ENCODE measurements at regions not wholly inside any gene's neighbourhood (a gene's known extent, or its start where the extent isn't known, plus 50 kb on each side); places are given as distances from the start of the nearest gene placed in this dataset.

DNA sequence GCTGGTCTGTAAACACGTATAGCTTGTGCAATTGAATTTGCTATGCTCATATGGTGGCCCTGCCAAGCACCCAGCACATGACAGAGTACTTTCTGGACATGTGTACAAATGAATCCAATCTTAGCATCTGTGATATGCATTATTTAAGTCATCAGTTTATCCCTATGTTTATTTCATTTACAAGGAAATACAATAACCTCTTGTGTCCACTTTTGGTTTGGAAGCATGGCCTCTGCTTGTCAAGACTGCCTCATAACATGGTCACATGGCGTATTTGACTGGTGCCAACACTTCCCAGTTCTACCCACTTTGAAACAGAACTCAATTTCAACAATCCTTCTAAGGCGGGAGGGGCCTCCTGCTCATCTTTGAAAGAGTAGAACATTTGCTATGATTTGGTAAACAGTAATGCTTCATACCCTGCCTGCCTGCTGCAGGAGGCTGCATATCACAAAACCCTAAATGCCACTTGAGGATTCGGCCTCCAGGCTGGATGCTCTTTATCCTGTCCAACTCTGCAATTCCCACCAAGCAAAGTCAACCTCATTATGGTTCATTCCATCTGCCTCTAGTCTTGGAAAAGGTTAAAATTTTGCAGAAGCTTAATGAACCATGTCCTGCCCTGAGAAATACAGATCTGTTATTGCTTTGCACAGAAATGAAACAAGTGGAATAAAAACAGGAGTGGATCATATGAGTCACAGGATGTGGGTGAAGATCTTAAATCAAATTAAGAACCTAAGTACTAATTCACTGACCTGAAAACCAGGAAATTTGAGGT is 151.3 kb downstream of the CYSLTR2 start:
- peaks cover 0 to under 1% (median 0%) of the 10 kb centered on the region in 5 donors for H3K27me3 ChIP-seq (ENCODE audit: control insufficient read depth in 5 of 5, insufficient read depth in 4 of 5, low read length in 5 of 5)
- peaks cover 0 to 4% (median 0%) of the 10 kb centered on the region in 5 donors for H3K9me3 ChIP-seq (ENCODE audit: control insufficient read depth in 5 of 5, low read length in 5 of 5)

DNA sequence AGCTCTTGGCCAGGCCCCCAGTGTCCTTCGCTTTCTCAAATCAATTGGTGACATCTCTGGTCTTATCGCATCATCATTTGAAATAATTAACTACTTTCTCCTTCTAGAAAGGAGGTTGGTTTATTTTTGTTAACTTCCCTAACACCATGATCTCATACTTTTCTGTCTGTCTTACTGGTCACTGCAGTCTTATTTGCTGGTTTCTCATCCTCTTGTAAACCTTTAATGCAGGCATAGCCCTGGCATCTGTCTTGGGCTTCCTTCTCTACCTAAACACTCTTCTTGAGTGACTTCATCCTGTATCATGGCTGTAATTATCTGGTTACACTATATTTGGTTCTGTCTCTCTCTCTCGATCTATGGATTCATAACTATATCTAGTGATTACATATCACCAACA is 152.8 kb downstream of the CYSLTR2 start:
- Histone ChIP-seq H3K9ac (ENCODE audit: low read length in 5 of 5) (no peak overlapping the region), H3K9me3 (ENCODE audit: control insufficient read depth in 5 of 5, low read length in 5 of 5) (peaks cover 0 to 4% (median 0%) of the 10 kb centered on the region in 5 donors), H3K27me3 (ENCODE audit: control insufficient read depth in 5 of 5, insufficient read depth in 4 of 5, low read length in 5 of 5) (peaks cover 0 to 3% (median 0%) of the 10 kb centered on the region in 5 donors), H3K36me3 (ENCODE audit: control insufficient read depth in 5 of 5, insufficient read depth in 5 of 5, low read length in 5 of 5) (no peaks in the 10 kb centered on the region), H3K4me3 (ENCODE audit: low read depth in 1 of 5, low read length in 5 of 5) (no peak overlapping the region), H3K27ac (ENCODE audit: low read depth, low read length) (no peak overlapping the region), H3K4me1 (ENCODE audit: control insufficient read depth in 5 of 5, insufficient read depth in 5 of 5, low read length in 5 of 5) (no peaks in the 10 kb centered on the region)

More for the DNA sequence above, 151.3 kb downstream of the CYSLTR2 start:
- no peak overlapping the region for H3K27ac ChIP-seq (ENCODE audit: low read depth, low read length)
- H3K36me3 ChIP-seq (ENCODE audit: control insufficient read depth in 5 of 5, insufficient read depth in 5 of 5, low read length in 5 of 5), result no peaks in the 10 kb centered on the region
- no peak overlapping the region for H3K4me3 ChIP-seq (ENCODE audit: low read depth in 1 of 5, low read length in 5 of 5)
- no peak overlapping the region for H3K9ac ChIP-seq (ENCODE audit: low read length in 5 of 5)
- H3K4me1 ChIP-seq (ENCODE audit: control insufficient read depth in 5 of 5, insufficient read depth in 5 of 5, low read length in 5 of 5), result no peaks in the 10 kb centered on the region

DNA sequence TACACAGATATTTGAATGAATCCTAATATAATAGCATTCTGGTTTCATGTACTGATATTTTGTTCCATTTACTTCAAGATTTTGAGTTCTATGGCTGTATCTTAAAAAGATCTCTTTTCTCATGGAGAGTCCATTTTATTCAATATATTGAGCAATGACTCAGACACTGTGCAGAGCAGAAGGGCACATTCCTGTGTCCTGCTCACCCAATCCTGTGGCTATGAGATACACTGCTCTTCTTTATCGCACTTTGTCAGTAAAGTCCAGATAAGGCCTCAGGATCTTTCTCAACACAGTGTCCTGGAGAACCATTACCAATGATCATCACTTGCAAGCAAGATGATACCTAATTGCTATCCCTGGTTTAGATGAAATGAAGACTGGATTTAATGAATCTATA is 155.0 kb downstream of the CYSLTR2 start:
- peaks cover 0 to 3% (median 0%) of the 10 kb centered on the region in 5 donors for H3K27me3 ChIP-seq (ENCODE audit: control insufficient read depth in 5 of 5, insufficient read depth in 4 of 5, low read length in 5 of 5)
- no peak overlapping the region for H3K4me3 ChIP-seq (ENCODE audit: low read depth in 1 of 5, low read length in 5 of 5)
- peaks cover 0 to 2% (median 0%) of the 10 kb centered on the region in 5 donors for H3K9me3 ChIP-seq (ENCODE audit: control insufficient read depth in 5 of 5, low read length in 5 of 5)
- no peak overlapping the region for H3K9ac ChIP-seq (ENCODE audit: low read length in 5 of 5)
- no peaks in the 10 kb centered on the region for H3K4me1 ChIP-seq (ENCODE audit: control insufficient read depth in 5 of 5, insufficient read depth in 5 of 5, low read length in 5 of 5)
- no peaks in the 10 kb centered on the region for H3K36me3 ChIP-seq (ENCODE audit: control insufficient read depth in 5 of 5, insufficient read depth in 5 of 5, low read length in 5 of 5)
- no peak overlapping the region for H3K27ac ChIP-seq (ENCODE audit: low read depth, low read length)

DNA sequence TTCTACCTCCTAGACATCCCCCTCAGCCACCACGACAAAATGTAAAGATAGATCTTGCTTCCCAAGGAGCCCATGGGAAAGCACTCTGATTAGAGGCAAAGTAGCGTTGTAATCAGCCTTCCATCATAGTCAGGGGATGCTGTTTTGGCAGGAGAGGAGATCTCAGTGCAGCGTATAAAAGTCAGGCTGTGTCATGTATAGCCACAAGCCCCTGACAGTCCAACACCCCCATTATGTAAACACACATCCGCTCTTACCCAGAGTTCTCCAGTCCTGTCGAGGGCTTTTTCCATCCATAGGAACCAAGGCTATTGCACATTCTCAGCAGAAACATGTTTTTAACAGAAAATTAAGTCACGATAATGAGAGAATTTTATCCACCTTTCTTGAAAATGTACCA is 156.3 kb downstream of the CYSLTR2 start:
- Histone ChIP-seq H3K36me3 (ENCODE audit: control insufficient read depth in 5 of 5, insufficient read depth in 5 of 5, low read length in 5 of 5) (no peaks in the 10 kb centered on the region), H3K4me1 (ENCODE audit: control insufficient read depth in 5 of 5, insufficient read depth in 5 of 5, low read length in 5 of 5) (no peaks in the 10 kb centered on the region), H3K27me3 (ENCODE audit: control insufficient read depth in 5 of 5, insufficient read depth in 4 of 5, low read length in 5 of 5) (peaks cover 0 to 3% (median 0%) of the 10 kb centered on the region in 5 donors), H3K9ac (ENCODE audit: low read length in 5 of 5) (no peak overlapping the region), H3K4me3 (ENCODE audit: low read depth in 1 of 5, low read length in 5 of 5) (no peak overlapping the region), H3K27ac (ENCODE audit: low read depth, low read length) (no peak overlapping the region), H3K9me3 (ENCODE audit: control insufficient read depth in 5 of 5, low read length in 5 of 5) (no peaks in the 10 kb centered on the region)

DNA sequence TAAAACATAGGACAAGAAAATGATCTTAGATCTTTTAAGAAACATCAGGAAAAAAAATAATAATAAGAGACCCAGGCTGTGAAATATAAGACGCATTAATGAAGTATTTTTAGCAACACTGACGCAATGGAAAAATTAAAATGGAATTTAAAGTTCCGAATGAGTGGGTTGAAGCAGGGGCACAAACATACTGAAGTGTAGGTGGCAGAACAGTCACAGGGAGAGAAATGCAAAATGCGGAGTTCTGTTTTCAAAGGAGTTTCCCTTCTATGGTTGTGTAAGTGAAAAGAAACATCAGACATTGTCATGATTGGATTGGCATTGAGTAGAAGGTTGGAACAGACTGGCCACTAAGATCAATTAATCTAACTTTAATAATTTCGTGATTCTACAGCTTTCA is 159.8 kb downstream of the CYSLTR2 start:
- Histone ChIP-seq H3K27me3 (ENCODE audit: control insufficient read depth in 5 of 5, insufficient read depth in 4 of 5, low read length in 5 of 5) (peaks cover 0 to 3% (median 0%) of the 10 kb centered on the region in 5 donors), H3K9ac (ENCODE audit: low read length in 5 of 5) (no peak overlapping the region), H3K9me3 (ENCODE audit: control insufficient read depth in 5 of 5, low read length in 5 of 5) (no peaks in the 10 kb centered on the region), H3K36me3 (ENCODE audit: control insufficient read depth in 5 of 5, insufficient read depth in 5 of 5, low read length in 5 of 5) (no peaks in the 10 kb centered on the region), H3K4me1 (ENCODE audit: control insufficient read depth in 5 of 5, insufficient read depth in 5 of 5, low read length in 5 of 5) (peaks cover 0 to 3% (median 0%) of the 10 kb centered on the region in 5 donors), H3K4me3 (ENCODE audit: low read depth in 1 of 5, low read length in 5 of 5) (no peak overlapping the region), H3K27ac (ENCODE audit: low read depth, low read length) (no peak overlapping the region)

DNA sequence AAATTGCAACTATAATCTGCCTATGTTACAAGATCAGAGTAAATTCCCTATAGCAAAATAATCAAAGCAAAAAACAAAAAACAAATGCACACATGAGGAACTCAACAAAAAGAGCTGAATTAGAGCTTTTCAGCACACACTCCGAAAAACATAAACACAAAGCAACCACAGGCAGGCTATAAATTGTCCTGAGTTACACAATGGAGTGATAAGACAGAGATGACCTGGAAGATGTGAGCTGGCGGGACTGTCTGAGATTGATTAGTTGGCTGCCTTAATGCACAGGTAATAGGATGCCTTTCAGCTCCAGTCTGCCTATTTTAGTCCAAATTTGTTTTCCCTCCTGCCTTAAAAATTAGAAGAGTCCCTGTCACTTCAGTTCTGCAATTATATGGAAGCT is 159.0 kb upstream of the FNDC3A start:
- H3K36me3 ChIP-seq (ENCODE audit: control insufficient read depth in 5 of 5, insufficient read depth in 5 of 5, low read length in 5 of 5), result no peaks in the 10 kb centered on the region
- peaks cover 0 to 5% (median 0%) of the 10 kb centered on the region in 5 donors for H3K4me1 ChIP-seq (ENCODE audit: control insufficient read depth in 5 of 5, insufficient read depth in 5 of 5, low read length in 5 of 5)
- H3K9me3 ChIP-seq (ENCODE audit: control insufficient read depth in 5 of 5, low read length in 5 of 5), result no peaks in the 10 kb centered on the region
- no peak overlapping the region for H3K9ac ChIP-seq (ENCODE audit: low read length in 5 of 5)
- H3K27me3 ChIP-seq (ENCODE audit: control insufficient read depth in 5 of 5, insufficient read depth in 4 of 5, low read length in 5 of 5), result no peaks in the 10 kb centered on the region
- no peak overlapping the region for H3K4me3 ChIP-seq (ENCODE audit: low read depth in 1 of 5, low read length in 5 of 5)
- no peak overlapping the region for H3K27ac ChIP-seq (ENCODE audit: low read depth, low read length)

DNA sequence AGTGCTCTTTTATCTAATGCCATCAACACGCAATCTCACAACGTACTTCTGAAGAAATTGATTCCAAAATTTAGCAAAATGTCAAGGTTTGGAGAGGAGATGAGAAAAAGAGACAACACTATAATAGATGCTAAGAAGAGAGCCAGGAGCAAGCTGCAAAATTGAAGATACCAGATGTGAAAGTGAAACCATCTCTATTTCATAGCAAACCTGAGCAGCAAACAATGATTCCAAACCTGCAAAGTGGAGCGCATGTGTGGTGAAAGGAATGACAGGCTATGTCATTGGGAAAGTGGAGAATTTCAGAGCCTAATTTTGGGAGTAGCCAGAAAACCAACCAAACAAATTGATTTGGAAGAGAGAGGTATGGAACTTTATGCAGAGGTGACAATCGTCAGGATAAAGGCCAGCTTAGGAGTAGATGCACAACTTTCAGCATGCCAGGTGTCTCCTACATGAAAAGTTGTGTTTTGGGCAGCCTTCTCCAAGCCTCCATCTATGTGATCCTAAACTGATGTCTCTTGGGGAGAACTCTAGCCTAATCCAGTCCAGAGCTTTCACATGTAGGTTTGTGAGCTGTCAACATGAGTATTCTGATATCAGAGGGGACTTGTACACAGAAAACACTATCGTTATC is 158.4 kb upstream of the FNDC3A start:
- H3K9me3 ChIP-seq (ENCODE audit: control insufficient read depth in 5 of 5, low read length in 5 of 5), result no peaks in the 10 kb centered on the region
- H3K4me1 ChIP-seq (ENCODE audit: control insufficient read depth in 5 of 5, insufficient read depth in 5 of 5, low read length in 5 of 5), result peaks cover 0 to 5% (median 0%) of the 10 kb centered on the region in 5 donors
- no peak overlapping the region for H3K27ac ChIP-seq (ENCODE audit: low read depth, low read length)
- H3K27me3 ChIP-seq (ENCODE audit: control insufficient read depth in 5 of 5, insufficient read depth in 4 of 5, low read length in 5 of 5), result no peaks in the 10 kb centered on the region
- H3K9ac ChIP-seq (ENCODE audit: low read length in 5 of 5), result no peak overlapping the region
- H3K4me3 ChIP-seq (ENCODE audit: low read depth in 1 of 5, low read length in 5 of 5), result no peak overlapping the region
- no peaks in the 10 kb centered on the region for H3K36me3 ChIP-seq (ENCODE audit: control insufficient read depth in 5 of 5, insufficient read depth in 5 of 5, low read length in 5 of 5)

DNA sequence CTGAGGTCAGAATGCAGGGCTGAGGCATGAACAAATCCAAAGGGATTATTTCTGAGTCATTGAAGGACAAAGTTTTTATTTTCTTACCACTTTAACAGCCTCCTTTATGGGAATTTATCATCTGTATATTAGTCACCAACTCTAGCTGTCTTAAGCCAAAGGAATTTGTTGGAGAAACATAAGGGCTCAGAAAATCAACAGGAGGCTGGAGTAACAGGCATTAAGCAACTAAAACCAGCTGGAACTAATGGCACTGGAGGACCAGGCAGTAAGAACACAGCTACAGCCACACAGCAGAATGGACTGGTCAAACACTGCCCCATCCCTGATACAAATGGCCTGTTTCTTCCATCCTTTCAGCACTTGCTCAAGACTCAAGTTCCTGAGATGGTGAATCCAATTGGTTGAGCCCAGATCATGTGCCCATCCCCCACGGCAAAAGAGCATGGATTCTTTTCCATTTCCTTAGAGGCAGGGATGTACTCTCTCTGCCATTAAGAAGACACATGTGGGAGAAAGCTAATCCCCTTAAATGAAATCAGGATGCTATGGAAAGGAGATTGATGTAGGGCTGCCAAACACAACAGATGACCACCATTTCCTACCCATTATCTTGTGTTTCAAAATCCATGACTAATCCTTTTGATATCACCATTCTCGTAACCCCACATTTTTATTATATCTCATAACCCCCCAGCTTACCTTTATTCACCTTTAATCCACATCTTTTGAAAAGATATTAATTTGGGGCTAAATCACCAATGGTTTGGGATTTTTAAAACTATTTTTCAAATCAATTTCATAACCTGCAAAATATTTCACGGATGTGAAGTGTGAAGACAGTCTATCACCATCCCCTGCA is 157.0 kb upstream of the FNDC3A start:
- Histone ChIP-seq H3K9me3 (ENCODE audit: control insufficient read depth in 5 of 5, low read length in 5 of 5) (no peaks in the 10 kb centered on the region), H3K36me3 (ENCODE audit: control insufficient read depth in 5 of 5, insufficient read depth in 5 of 5, low read length in 5 of 5) (no peaks in the 10 kb centered on the region), H3K4me3 (ENCODE audit: low read depth in 1 of 5, low read length in 5 of 5) (no peak overlapping the region), H3K4me1 (ENCODE audit: control insufficient read depth in 5 of 5, insufficient read depth in 5 of 5, low read length in 5 of 5) (peaks cover 0 to 5% (median 0%) of the 10 kb centered on the region in 5 donors), H3K27ac (ENCODE audit: low read depth, low read length) (no peak overlapping the region), H3K27me3 (ENCODE audit: control insufficient read depth in 5 of 5, insufficient read depth in 4 of 5, low read length in 5 of 5) (no peaks in the 10 kb centered on the region), H3K9ac (ENCODE audit: low read length in 5 of 5) (no peak overlapping the region)

DNA sequence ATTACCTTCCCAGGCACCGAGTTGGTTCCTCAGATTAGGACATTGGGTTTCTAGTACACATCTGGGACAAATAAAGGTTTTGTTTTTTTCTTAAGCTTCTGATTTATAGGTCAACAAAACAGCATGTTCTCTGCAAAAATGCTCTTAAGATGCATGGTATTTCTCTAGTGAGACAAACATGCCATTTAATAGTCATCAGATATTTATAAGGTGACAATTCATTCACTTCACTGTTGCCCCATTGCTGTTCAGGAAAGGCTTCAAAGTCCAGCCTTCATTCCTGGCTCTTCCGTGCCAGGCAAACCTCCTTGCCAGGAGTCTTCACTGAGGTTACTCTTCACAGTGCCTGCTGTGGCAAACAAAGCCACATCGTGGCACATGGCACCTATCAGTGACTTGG is 156.3 kb upstream of the FNDC3A start:
- Histone ChIP-seq H3K9ac (ENCODE audit: low read length in 5 of 5) (no peak overlapping the region), H3K27ac (ENCODE audit: low read depth, low read length) (no peak overlapping the region), H3K36me3 (ENCODE audit: control insufficient read depth in 5 of 5, insufficient read depth in 5 of 5, low read length in 5 of 5) (no peaks in the 10 kb centered on the region), H3K4me3 (ENCODE audit: low read depth in 1 of 5, low read length in 5 of 5) (no peak overlapping the region), H3K27me3 (ENCODE audit: control insufficient read depth in 5 of 5, insufficient read depth in 4 of 5, low read length in 5 of 5) (no peaks in the 10 kb centered on the region), H3K4me1 (ENCODE audit: control insufficient read depth in 5 of 5, insufficient read depth in 5 of 5, low read length in 5 of 5) (peaks cover 0 to 5% (median 0%) of the 10 kb centered on the region in 5 donors), H3K9me3 (ENCODE audit: control insufficient read depth in 5 of 5, low read length in 5 of 5) (no peaks in the 10 kb centered on the region)
